22Rv1 (cell line): ENCODE measurements at regions not wholly inside any gene's neighbourhood (a gene's known extent, or its start where the extent isn't known, plus 50 kb on each side); places are given as distances from the start of the nearest gene placed in this dataset.

Source experiments
- CTCF ChIP-seq: fragments of 450-650 bp; IDR thresholded peaks from 2 replicates; pipeline ENCODE4 v1.5.1; 2017; ENCODE audit warnings: mild to moderate bottlenecking
- ZFX ChIP-seq: fragments of 450-650 bp; IDR thresholded peaks from 2 replicates; pipeline ENCODE4 v1.6.1; 2017; ENCODE audit warnings: antibody characterized with exemption, borderline replicate concordance

- TF ChIP-seq CTCF (no peak), ZFX (no peak)
These were observed 819.4 kb downstream of the SEMA5A start for GRCh38 chr5:8726383-8727036.
